Erythroblast (primary cell): ENCODE measurements at regions not wholly inside any gene's neighbourhood (a gene's known extent, or its start where the extent isn't known, plus 50 kb on each side); places are given as distances from the start of the nearest gene placed in this dataset.

Experiments used
- GATA1 ChIP-seq: IDR thresholded peaks from 2 replicates; pipeline ENCODE4 v1.6.1; 2011; ENCODE audit warnings: low read depth, mild to moderate bottlenecking, control low read depth, low read length, moderate library complexity
- POLR2A ChIP-seq: IDR thresholded peaks from 2 replicates; pipeline ENCODE4 v1.6.1; 2011; ENCODE audit warnings: mild to moderate bottlenecking, low read length

DNA sequence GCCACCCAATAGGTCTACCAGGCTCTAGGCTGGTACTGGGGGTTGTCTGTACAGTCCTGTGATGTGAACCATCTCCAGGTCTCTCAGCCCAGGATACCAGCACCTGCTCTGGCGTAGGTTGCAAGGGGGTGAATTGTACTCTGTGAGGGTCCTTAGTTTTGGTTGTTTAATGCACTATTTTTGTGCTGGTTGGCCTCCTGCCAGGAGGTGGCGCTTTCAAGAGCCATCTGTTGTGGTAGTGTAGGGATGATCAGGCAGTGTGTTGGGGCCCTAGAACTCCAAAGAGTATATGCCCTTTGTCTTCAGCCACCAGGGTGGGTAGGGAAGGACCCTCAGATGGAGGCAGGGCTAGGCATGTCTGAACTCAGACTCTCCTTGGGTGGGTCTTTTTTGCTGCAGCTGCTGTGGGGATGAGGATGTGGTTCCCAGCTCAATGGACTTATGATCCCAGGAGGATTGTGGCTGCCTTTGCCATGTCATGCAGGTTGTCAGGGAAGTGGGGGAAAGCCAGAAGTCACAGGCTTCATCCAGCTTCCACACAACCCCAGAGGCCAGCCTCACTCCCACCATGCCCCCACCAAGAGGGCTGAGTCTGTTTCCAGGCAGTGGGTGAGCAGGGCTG is 301.8 kb upstream of the CHRM3 start:
- no peak for TF ChIP-seq POLR2A
- no peak for TF ChIP-seq GATA1
